Activated CD4-positive, CD25-positive, alpha-beta regulatory T cell treated with anti-CD3 and anti-CD28 coated beads, Interleukin-2, amount 50 U/mL, for 16 hours (primary cell): ENCODE measurements at regions not wholly inside any gene's neighbourhood (a gene's known extent, or its start where the extent isn't known, plus 50 kb on each side); places are given as distances from the start of the nearest gene placed in this dataset.
"Not testable (repeated sequence)": the region's sequence is repeated elsewhere in the genome, so short reads cannot be mapped to it uniquely, and the experiment has no call there.

Source experiments
- DNase-seq: peaks from one replicate; pipeline ENCODE4 v3.0.0-alpha.2; 2020; ENCODE audit warnings: low read depth, low spot score

- DNase-seq: no peak
Measured at GRCh38 chr17:83159204-83160049, 80.0 kb downstream of the METRNL start.

- DNase-seq: no peak
Measured at GRCh38 chr17:83160443-83161297, 81.3 kb downstream of the METRNL start.

- DNase-seq: no peak
Measured at GRCh38 chr17:83161298-83162034, 82.1 kb downstream of the METRNL start.

- no peak for DNase-seq
Measured at GRCh38 chr17:83162035-83162745, 82.8 kb downstream of the METRNL start.

GRCh38 chr17:83164490-83164889 is 85.1 kb downstream of the METRNL start:
- DNase-seq: no peak

GRCh38 chr17:83170571-83171260 is 91.3 kb downstream of the METRNL start:
- DNase-seq: no peak

- DNase-seq: no peak
Measured at GRCh38 chr17:83171661-83172060, 92.3 kb downstream of the METRNL start.

GRCh38 chr17:83172099-83172498 is 92.7 kb downstream of the METRNL start:
- not testable (repeated sequence) for DNase-seq

GRCh38 chr17:83172646-83173045 is 93.2 kb downstream of the METRNL start:
- DNase-seq: not testable (repeated sequence)

GRCh38 chr17:83173180-83173913 is 93.9 kb downstream of the METRNL start:
- DNase-seq: not testable (repeated sequence)

- DNase-seq: no peak
Measured at GRCh38 chr17:83173914-83174361, 94.5 kb downstream of the METRNL start.

GRCh38 chr17:83174362-83175118 is 95.1 kb downstream of the METRNL start:
- no peak for DNase-seq

- no peak for DNase-seq
Measured at GRCh38 chr17:83175119-83175821, 95.9 kb downstream of the METRNL start.

GRCh38 chr17:83175822-83176622 is 96.6 kb downstream of the METRNL start:
- DNase-seq: no peak

- DNase-seq: no peak
Measured at GRCh38 chr17:83176623-83177583, 97.5 kb downstream of the METRNL start.
